Esophagus squamous epithelium (tissue), 5 donors: ENCODE measurements at regions not wholly inside any gene's neighbourhood (a gene's known extent, or its start where the extent isn't known, plus 50 kb on each side); places are given as distances from the start of the nearest gene placed in this dataset.

Source experiments
- DNase-seq: peaks from one replicate; lab custom pipeline; 2025; lab: John Stamatoyannopoulos, UW
- H3K27ac ChIP-seq, 4 donors: fragments of 200-600 bp; sonication (generic); one replicate each; pipeline ENCODE4 v1.5.1; 2016 to 2019; ENCODE audit warnings: mild to moderate bottlenecking in 1 of 4
- H3K27me3 ChIP-seq, 4 donors: fragments of 200-600 bp; sonication (generic); 1 replicate in 3 of 4; 2 replicates in 1 of 4; pipeline versions ENCODE4 v1.5.1 to v1.6.0; 2017 to 2021; ENCODE audit warnings: antibody characterized with exemption in 1 of 4
- H3K36me3 ChIP-seq, 3 donors: fragments of 200-600 bp; sonication (generic); one replicate each; pipeline ENCODE4 v1.5.1; 2016 to 2019
- H3K4me1 ChIP-seq, 3 donors: fragments of 200-600 bp; sonication (generic); one replicate each; pipeline ENCODE4 v1.5.1; 2017 to 2019
- H3K4me3 ChIP-seq, 4 donors: fragments of 200-600 bp; sonication (generic); 1 replicate in 3 of 4; 2 replicates in 1 of 4; pipeline ENCODE4 v1.5.1; 2016 to 2019; ENCODE audit warnings: mild to moderate bottlenecking in 2 of 4, moderate library complexity in 1 of 4
- H3K9me3 ChIP-seq, 3 donors: fragments of 200-600 bp; sonication (generic); one replicate each; pipeline ENCODE4 v1.5.1; 2016 to 2019
- POLR2A ChIP-seq, 4 donors: fragments of 450-650 bp; IDR thresholded peaks; one replicate each; pipeline ENCODE4 v1.6.1; 2017; ENCODE audit warnings: antibody characterized with exemption in 4 of 4, mild to moderate bottlenecking in 4 of 4, moderate library complexity in 3 of 4
- WGBS, 2 donors: methylation state at CpG; one replicate each; pipeline ENCODE4 v1.1.5; 2018; 5-methylcytosine and 5-hydroxymethylcytosine counted together
- intact Hi-C: fragments of 100-400 bp; cut with DNase I; formaldehyde crosslinking; loops from one replicate; pipeline ENCODE4 v1.15.0; 2022
- TF ChIP-seq, protein P1 (sequence below), 6 experiments: fragments of 450-650 bp in 4 of 6; fragments of 200-600 bp in 2 of 6; sonication (generic) in 2 of 6; IDR thresholded peaks; one replicate each; pipeline ENCODE4 v1.5.1; 2016 to 2019; ENCODE audit warnings: antibody characterized with exemption in 6 of 6, mild to moderate bottlenecking in 4 of 6, moderate library complexity in 4 of 6
- donor health status: DM: yes; HTN: yes; CAD: no.

DNA sequence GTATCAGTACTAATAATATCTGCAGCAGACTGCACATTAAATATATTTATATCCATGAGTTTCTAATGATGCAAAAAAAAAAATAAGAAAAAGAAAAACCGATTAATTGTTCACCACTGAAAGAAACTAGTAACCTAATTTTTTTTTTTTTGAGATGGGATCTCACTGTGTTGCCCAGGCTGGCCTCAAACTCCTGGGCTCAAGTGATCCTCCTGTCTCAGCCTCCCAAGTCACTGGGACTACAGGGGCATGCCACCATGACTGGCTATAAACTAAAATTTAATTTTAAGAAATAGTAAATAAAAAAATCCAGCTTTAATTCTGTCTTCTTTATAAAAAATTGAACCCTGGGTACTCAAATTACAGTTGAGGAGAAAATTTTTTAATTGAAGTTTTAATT lies 358.2 kb downstream of the QKI start:
- no peaks in the 10 kb centered on the region for H3K27me3 ChIP-seq
- no peaks in the 10 kb centered on the region for H3K36me3 ChIP-seq
- DNase-seq = no peak
- no peak for TF ChIP-seq POLR2A (IDR thresholded peaks at IDR 0.05)
- TF ChIP-seq, protein P1, sequence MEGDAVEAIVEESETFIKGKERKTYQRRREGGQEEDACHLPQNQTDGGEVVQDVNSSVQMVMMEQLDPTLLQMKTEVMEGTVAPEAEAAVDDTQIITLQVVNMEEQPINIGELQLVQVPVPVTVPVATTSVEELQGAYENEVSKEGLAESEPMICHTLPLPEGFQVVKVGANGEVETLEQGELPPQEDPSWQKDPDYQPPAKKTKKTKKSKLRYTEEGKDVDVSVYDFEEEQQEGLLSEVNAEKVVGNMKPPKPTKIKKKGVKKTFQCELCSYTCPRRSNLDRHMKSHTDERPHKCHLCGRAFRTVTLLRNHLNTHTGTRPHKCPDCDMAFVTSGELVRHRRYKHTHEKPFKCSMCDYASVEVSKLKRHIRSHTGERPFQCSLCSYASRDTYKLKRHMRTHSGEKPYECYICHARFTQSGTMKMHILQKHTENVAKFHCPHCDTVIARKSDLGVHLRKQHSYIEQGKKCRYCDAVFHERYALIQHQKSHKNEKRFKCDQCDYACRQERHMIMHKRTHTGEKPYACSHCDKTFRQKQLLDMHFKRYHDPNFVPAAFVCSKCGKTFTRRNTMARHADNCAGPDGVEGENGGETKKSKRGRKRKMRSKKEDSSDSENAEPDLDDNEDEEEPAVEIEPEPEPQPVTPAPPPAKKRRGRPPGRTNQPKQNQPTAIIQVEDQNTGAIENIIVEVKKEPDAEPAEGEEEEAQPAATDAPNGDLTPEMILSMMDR (IDR thresholded peaks at IDR 0.05) = no peak
- H3K27ac ChIP-seq = no peak overlapping the region
- intact Hi-C loops = no loop called here
- no peak overlapping the region for H3K4me3 ChIP-seq
- no peaks in the 10 kb centered on the region for H3K9me3 ChIP-seq
- 80 to 84% methylated on average over 1 of the region's 1 CpG for WGBS, 2 donors
- no peaks in the 10 kb centered on the region for H3K4me1 ChIP-seq

GRCh38 chr6:163771180-163771579 lies 356.7 kb downstream of the QKI start:
- 76 to 88% methylated on average over 1 of the region's 1 CpG for WGBS, 2 donors
- H3K36me3 ChIP-seq = no peaks in the 10 kb centered on the region
- peaks cover 0 to 3% (median 0%) of the 10 kb centered on the region in 3 donors for H3K4me1 ChIP-seq
- intact Hi-C loops = no loop called here
- H3K27me3 ChIP-seq = no peaks in the 10 kb centered on the region
- no peaks in the 10 kb centered on the region for H3K9me3 ChIP-seq
- no peak for DNase-seq
- H3K27ac ChIP-seq = no peak overlapping the region
- TF ChIP-seq, protein P1 (IDR thresholded peaks at IDR 0.05) = no peak
- TF ChIP-seq POLR2A (IDR thresholded peaks at IDR 0.05) = no peak
- H3K4me3 ChIP-seq = no peak overlapping the region

GRCh38 chr6:163768905-163769304 lies 354.4 kb downstream of the QKI start:
- no peak for TF ChIP-seq POLR2A (IDR thresholded peaks at IDR 0.05)
- TF ChIP-seq, protein P1 (IDR thresholded peaks at IDR 0.05) = no peak
- H3K9me3 ChIP-seq = no peaks in the 10 kb centered on the region
- H3K27ac ChIP-seq = no peak overlapping the region
- H3K4me3 ChIP-seq = no peak overlapping the region
- H3K27me3 ChIP-seq = no peaks in the 10 kb centered on the region
- H3K4me1 ChIP-seq = peaks cover 0 to 23% (median 5%) of the 10 kb centered on the region in 3 donors
- no peaks in the 10 kb centered on the region for H3K36me3 ChIP-seq
- DNase-seq = no peak
- intact Hi-C loops = no loop called here

- Histone ChIP-seq H3K36me3 (no peaks in the 10 kb centered on the region), H3K27ac (no peak overlapping the region), H3K9me3 (no peaks in the 10 kb centered on the region), H3K4me1 (peaks cover 0 to 23% (median 5%) of the 10 kb centered on the region in 3 donors), H3K4me3 (no peak overlapping the region), H3K27me3 (no peaks in the 10 kb centered on the region)
- WGBS, 2 donors = 90 to 100% methylated on average over 2 of the region's 2 CpGs
- intact Hi-C loops = no loop called here
- no peak for DNase-seq
- no peak for TF ChIP-seq POLR2A (IDR thresholded peaks at IDR 0.05)
- TF ChIP-seq, protein P1 (IDR thresholded peaks at IDR 0.05) = no peak
Observed at GRCh38 chr6:163766936-163767335, 352.4 kb downstream of the QKI start.

DNA sequence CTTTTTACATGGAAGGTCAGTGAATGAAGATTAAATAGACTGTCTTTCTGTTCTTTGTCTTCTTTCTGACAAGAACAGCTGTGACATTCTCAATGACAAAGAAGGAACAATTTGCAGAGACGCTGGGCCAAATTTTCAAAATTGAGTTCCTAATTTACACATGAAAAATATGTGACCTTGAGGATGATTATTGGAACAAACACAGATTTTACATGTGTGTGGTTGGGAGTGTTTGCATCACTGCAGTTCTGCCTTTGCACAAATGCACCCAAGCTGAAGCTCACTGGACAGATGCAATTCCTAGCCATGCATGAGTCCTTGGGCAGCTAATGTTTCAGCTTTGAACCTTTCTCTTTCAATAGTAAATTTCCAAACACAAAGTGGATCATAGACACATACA lies 350.8 kb downstream of the QKI start:
- Histone ChIP-seq H3K4me3 (no peak overlapping the region), H3K4me1 (peaks cover 0 to 23% (median 5%) of the 10 kb centered on the region in 3 donors), H3K27me3 (no peaks in the 10 kb centered on the region), H3K9me3 (no peaks in the 10 kb centered on the region), H3K27ac (peak overlapping the region in 2 of 4 donors; percentile 32 to 49), H3K36me3 (no peaks in the 10 kb centered on the region)
- WGBS, 2 donors = 68 to 100% methylated on average over 1 of the region's 1 CpG
- TF ChIP-seq POLR2A (IDR thresholded peaks at IDR 0.05) = no peak
- TF ChIP-seq, protein P1 (IDR thresholded peaks at IDR 0.05) = no peak
- intact Hi-C loops = no loop called here
- DNase-seq = no peak
